ENCODE measurements at regions not wholly inside any gene's neighbourhood (a gene's known extent, or its start where the extent isn't known, plus 50 kb on each side); places are given as distances from the start of the nearest gene placed in this dataset.
"Not testable (repeated sequence)": the region's sequence is repeated elsewhere in the genome, so short reads cannot be mapped to it uniquely, and the experiment has no call there.

DNA sequence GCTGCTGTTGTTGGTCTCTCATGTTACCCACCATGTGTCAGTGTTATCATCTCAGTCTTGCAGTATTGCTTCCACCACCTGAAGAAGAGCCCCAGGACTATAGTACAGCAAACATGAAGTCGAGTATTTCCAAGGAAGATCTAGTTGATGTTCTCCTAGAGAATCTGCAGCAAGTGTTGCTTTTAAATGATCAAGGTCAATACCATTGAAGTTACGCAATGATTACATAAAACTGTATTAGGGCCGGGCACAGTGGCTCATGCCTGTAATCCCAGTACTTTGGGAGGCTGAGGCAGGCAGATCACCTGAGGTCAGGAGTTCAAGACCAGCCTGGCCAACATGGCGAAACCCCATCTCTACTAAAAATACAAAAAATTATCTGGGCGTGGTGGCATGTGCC is 173.9 kb downstream of the TJP1 start:
- H2AFZ ChIP-seq: not testable (repeated sequence)
- WGBS (ENCODE audit: low lambda C conversion rate, missing lambda C conversion rate): 87% methylated on average over 5 of the region's 5 CpGs

DNA sequence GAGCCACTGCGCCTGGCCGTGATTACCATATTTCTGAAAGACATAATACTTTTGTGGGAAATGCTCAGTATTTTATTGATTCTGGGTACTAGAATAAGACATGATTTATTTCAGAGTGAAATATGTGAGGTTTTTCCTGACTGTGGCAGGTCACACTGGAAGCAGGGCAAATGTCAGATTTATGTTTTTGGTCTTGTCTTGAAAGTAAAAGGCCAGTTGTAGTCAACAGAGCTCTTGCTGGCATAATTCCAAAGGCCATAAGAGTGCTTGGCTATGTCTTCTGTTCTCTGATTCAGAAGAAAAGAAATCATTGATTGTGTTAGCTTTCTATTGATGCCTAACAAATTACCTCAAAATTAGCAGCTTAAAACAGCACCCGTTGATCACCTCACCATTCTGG is 176.4 kb downstream of the TJP1 start:
- Histone ChIP-seq H2AFZ (no peak overlapping the region), H3K36me3 (replicated peaks; ENCODE audit: insufficient read depth, low read depth) (no peaks in the 10 kb centered on the region), H3K4me2 (no peak overlapping the region), H3K27me3 (no peaks in the 10 kb centered on the region), H3K79me2 (no peaks in the 10 kb centered on the region), H3K27ac (no peak overlapping the region), H3K4me1 (ENCODE audit: insufficient read depth) (no peaks in the 10 kb centered on the region), H3K4me3 (no peak overlapping the region), H4K20me1 (ENCODE audit: insufficient read depth, poor library complexity, severe bottlenecking) (no peaks in the 10 kb centered on the region), H3K9me3 (ENCODE audit: low read depth) (no peaks in the 10 kb centered on the region), H3K9me2 (replicated peaks; ENCODE audit: insufficient read depth) (no peaks in the 10 kb centered on the region)
- DNase-seq (ENCODE audit: low spot score): no peak
- TF ChIP-seq, protein P1, sequence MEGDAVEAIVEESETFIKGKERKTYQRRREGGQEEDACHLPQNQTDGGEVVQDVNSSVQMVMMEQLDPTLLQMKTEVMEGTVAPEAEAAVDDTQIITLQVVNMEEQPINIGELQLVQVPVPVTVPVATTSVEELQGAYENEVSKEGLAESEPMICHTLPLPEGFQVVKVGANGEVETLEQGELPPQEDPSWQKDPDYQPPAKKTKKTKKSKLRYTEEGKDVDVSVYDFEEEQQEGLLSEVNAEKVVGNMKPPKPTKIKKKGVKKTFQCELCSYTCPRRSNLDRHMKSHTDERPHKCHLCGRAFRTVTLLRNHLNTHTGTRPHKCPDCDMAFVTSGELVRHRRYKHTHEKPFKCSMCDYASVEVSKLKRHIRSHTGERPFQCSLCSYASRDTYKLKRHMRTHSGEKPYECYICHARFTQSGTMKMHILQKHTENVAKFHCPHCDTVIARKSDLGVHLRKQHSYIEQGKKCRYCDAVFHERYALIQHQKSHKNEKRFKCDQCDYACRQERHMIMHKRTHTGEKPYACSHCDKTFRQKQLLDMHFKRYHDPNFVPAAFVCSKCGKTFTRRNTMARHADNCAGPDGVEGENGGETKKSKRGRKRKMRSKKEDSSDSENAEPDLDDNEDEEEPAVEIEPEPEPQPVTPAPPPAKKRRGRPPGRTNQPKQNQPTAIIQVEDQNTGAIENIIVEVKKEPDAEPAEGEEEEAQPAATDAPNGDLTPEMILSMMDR (IDR thresholded peaks at IDR 0.05; ENCODE audit: poor library complexity): no peak
- TF ChIP-seq EZH2 (IDR thresholded peaks at IDR 0.05; ENCODE audit: borderline replicate concordance) (no peak), EZH2phosphoT487 (IDR thresholded peaks at IDR 0.05; ENCODE audit: low read depth, severe bottlenecking, unreplicated experiment) (no peak)
- 94% methylated on average over 3 of the region's 3 CpGs for WGBS (ENCODE audit: low lambda C conversion rate, missing lambda C conversion rate)

More for the DNA sequence above, 173.9 kb downstream of the TJP1 start:
- H3K27ac ChIP-seq; DNase-seq (ENCODE audit: low spot score); H3K9me3 ChIP-seq (ENCODE audit: low read depth); H3K4me2 ChIP-seq; H3K27me3 ChIP-seq; H4K20me1 ChIP-seq (ENCODE audit: insufficient read depth, poor library complexity, severe bottlenecking); H3K79me2 ChIP-seq; H3K4me3 ChIP-seq; H3K4me1 ChIP-seq (ENCODE audit: insufficient read depth); H3K36me3 ChIP-seq (replicated peaks; ENCODE audit: insufficient read depth, low read depth); H3K9me2 ChIP-seq (replicated peaks; ENCODE audit: insufficient read depth): not testable (repeated sequence)

DNA sequence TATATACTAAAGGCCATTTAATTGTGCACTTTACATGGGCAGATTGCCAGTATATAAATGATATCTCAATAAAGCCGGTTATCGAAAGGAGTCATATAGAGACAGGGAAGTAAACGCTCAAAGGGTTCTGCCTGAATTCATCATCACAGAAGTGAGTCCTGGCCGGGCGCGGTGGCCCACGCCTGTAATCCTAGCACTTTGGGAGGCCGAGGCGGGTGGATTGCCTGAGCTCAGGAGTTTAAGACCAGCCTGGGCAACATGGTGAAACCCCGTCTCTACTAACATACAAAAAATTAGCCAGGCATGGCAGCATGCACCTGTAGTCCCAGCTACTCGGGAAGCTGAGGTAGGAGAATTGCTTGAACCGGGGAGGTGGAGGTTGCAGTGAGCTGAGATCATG is 177.9 kb downstream of the TJP1 start:
- H3K4me1 ChIP-seq (ENCODE audit: insufficient read depth); H3K9me2 ChIP-seq (replicated peaks; ENCODE audit: insufficient read depth); H3K9me3 ChIP-seq (ENCODE audit: low read depth); H3K27me3 ChIP-seq; H3K4me3 ChIP-seq; H3K79me2 ChIP-seq; H4K20me1 ChIP-seq (ENCODE audit: insufficient read depth, poor library complexity, severe bottlenecking); H3K36me3 ChIP-seq (replicated peaks; ENCODE audit: insufficient read depth, low read depth); DNase-seq (ENCODE audit: low spot score); H3K4me2 ChIP-seq; H2AFZ ChIP-seq; H3K27ac ChIP-seq: not testable (repeated sequence)
- 95% methylated on average over 12 of the region's 12 CpGs for WGBS (ENCODE audit: low lambda C conversion rate, missing lambda C conversion rate)

DNA sequence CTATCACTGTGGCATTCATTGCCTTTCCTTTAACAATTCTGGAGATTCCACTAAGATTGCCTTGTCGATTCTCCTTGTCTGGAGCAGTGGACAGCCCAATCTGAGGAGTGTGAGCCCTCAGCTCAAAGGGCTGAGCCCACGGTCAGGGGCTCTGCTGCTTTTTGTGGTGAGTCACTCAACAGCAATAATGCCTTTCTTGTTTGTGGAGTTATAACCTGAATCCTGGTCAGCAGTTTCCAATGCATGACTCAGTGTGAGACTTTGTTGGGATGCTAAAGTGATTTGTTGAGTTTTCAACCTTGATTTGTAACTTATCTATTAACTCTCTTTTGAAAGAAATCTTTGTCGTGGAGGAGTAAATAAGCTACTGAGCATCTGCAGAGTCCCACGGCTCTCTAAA is 183.5 kb downstream of the TJP1 start:
- no peak for TF ChIP-seq EZH2phosphoT487 (IDR thresholded peaks at IDR 0.05; ENCODE audit: low read depth, severe bottlenecking, unreplicated experiment)
- WGBS (ENCODE audit: low lambda C conversion rate, missing lambda C conversion rate): 62% methylated on average over 4 of the region's 4 CpGs
- Histone ChIP-seq H3K9me2 (replicated peaks; ENCODE audit: insufficient read depth) (no peaks in the 10 kb centered on the region), H2AFZ (no peak overlapping the region), H3K4me3 (no peak overlapping the region), H3K79me2 (no peaks in the 10 kb centered on the region), H3K9me3 (ENCODE audit: low read depth) (no peaks in the 10 kb centered on the region), H3K4me2 (no peak overlapping the region), H4K20me1 (ENCODE audit: insufficient read depth, poor library complexity, severe bottlenecking) (no peaks in the 10 kb centered on the region), H3K4me1 (ENCODE audit: insufficient read depth) (no peaks in the 10 kb centered on the region), H3K27ac (no peak overlapping the region), H3K36me3 (replicated peaks; ENCODE audit: insufficient read depth, low read depth) (no peaks in the 10 kb centered on the region), H3K27me3 (no peaks in the 10 kb centered on the region)
- peak; percentile 21 for DNase-seq (ENCODE audit: low spot score)

DNA sequence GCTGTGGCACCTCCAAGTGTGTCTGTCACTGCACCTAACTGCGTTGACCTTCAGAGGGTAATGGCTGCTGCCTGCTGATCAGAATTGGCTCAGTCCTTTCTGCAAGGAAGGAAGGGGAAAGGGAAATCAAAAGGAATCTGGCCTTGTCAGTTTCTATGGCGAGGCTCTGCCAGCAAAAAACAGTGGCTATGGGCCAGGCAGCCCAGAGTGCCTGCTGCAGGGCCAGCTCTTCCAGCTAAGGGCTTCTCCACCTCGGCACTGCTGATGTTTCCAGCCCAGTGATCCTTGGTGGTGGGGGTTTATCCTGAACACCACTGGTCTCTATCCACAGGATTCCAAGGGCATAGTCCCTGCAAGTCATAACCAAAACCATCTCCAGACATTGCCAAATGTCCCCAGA is 184.3 kb downstream of the TJP1 start:
- no peak for TF ChIP-seq EZH2phosphoT487 (IDR thresholded peaks at IDR 0.05; ENCODE audit: low read depth, severe bottlenecking, unreplicated experiment)
- TF ChIP-seq, protein P1 (IDR thresholded peaks at IDR 0.05; ENCODE audit: poor library complexity): no peak
- no peak for TF ChIP-seq EZH2 (IDR thresholded peaks at IDR 0.05; ENCODE audit: borderline replicate concordance)
- Histone ChIP-seq H3K27ac (no peak overlapping the region), H3K27me3 (no peaks in the 10 kb centered on the region)

More for the DNA sequence above, 184.3 kb downstream of the TJP1 start:
- no peaks in the 10 kb centered on the region for H4K20me1 ChIP-seq (ENCODE audit: insufficient read depth, poor library complexity, severe bottlenecking)
- H3K4me1 ChIP-seq (ENCODE audit: insufficient read depth): no peaks in the 10 kb centered on the region
- H2AFZ ChIP-seq: no peak overlapping the region
- H3K9me2 ChIP-seq (replicated peaks; ENCODE audit: insufficient read depth): no peaks in the 10 kb centered on the region
- no peaks in the 10 kb centered on the region for H3K79me2 ChIP-seq
- no peaks in the 10 kb centered on the region for H3K9me3 ChIP-seq (ENCODE audit: low read depth)
- H3K4me2 ChIP-seq: no peak overlapping the region
- no peak overlapping the region for H3K4me3 ChIP-seq
- H3K36me3 ChIP-seq (replicated peaks; ENCODE audit: insufficient read depth, low read depth): no peaks in the 10 kb centered on the region
- no peak for DNase-seq (ENCODE audit: low spot score)
- 85% methylated on average over 3 of the region's 3 CpGs for WGBS (ENCODE audit: low lambda C conversion rate, missing lambda C conversion rate)
